CD4-positive, alpha-beta T cell treated with Interleukin-17A for 1 hour (primary cell): ENCODE measurements at regions not wholly inside any gene's neighbourhood (a gene's known extent, or its start where the extent isn't known, plus 50 kb on each side); places are given as distances from the start of the nearest gene placed in this dataset.
"Not testable (repeated sequence)": the region's sequence is repeated elsewhere in the genome, so short reads cannot be mapped to it uniquely, and the experiment has no call there.

Experiments
- DNase-seq: peaks from one replicate; pipeline ENCODE4 v3.0.0-alpha.2; 2020

- no peak for DNase-seq
These were observed 205.2 kb upstream of the DAB2 start for GRCh38 chr5:39629946-39630345.

GRCh38 chr5:39628348-39628747 is 203.6 kb upstream of the DAB2 start:
- no peak for DNase-seq

GRCh38 chr5:39624890-39625289 is 200.1 kb upstream of the DAB2 start:
- DNase-seq, result no peak

GRCh38 chr5:39624268-39624886 is 199.6 kb upstream of the DAB2 start:
- no peak for DNase-seq

- DNase-seq, result no peak
These were observed 198.6 kb upstream of the DAB2 start for GRCh38 chr5:39623291-39623865.

GRCh38 chr5:39622281-39622680 is 197.5 kb upstream of the DAB2 start:
- no peak for DNase-seq

GRCh38 chr5:39619168-39619818 is 194.5 kb upstream of the DAB2 start:
- DNase-seq, result no peak

GRCh38 chr5:39618391-39618790 is 193.6 kb upstream of the DAB2 start:
- no peak for DNase-seq

GRCh38 chr5:39616131-39616530 is 191.4 kb upstream of the DAB2 start:
- no peak for DNase-seq

GRCh38 chr5:39611076-39611475 is 186.3 kb upstream of the DAB2 start:
- not testable (repeated sequence) for DNase-seq

- no peak for DNase-seq
These were observed 183.2 kb upstream of the DAB2 start for GRCh38 chr5:39608024-39608423.

GRCh38 chr5:39606591-39606990 is 181.8 kb upstream of the DAB2 start:
- DNase-seq, result no peak

GRCh38 chr5:39605588-39606575 is 181.1 kb upstream of the DAB2 start:
- DNase-seq, result no peak

GRCh38 chr5:39605145-39605544 is 180.4 kb upstream of the DAB2 start:
- no peak for DNase-seq

- no peak for DNase-seq
These were observed 179.7 kb upstream of the DAB2 start for GRCh38 chr5:39604491-39604890.

- DNase-seq, result no peak
These were observed 175.1 kb upstream of the DAB2 start for GRCh38 chr5:39599721-39600431.

- no peak for DNase-seq
These were observed 174.0 kb upstream of the DAB2 start for GRCh38 chr5:39598661-39599248.

- no peak for DNase-seq
These were observed 163.4 kb upstream of the DAB2 start for GRCh38 chr5:39588179-39588578.

GRCh38 chr5:39587675-39588074 is 162.9 kb upstream of the DAB2 start:
- no peak for DNase-seq

GRCh38 chr5:39586185-39586584 is 161.4 kb upstream of the DAB2 start:
- no peak for DNase-seq

- no peak for DNase-seq
These were observed 160.1 kb upstream of the DAB2 start for GRCh38 chr5:39584927-39585326.
